NCI-H146 (cell line): ENCODE measurements at regions not wholly inside any gene's neighbourhood (a gene's known extent, or its start where the extent isn't known, plus 50 kb on each side); places are given as distances from the start of the nearest gene placed in this dataset.
"Not testable (repeated sequence)": the region's sequence is repeated elsewhere in the genome, so short reads cannot be mapped to it uniquely, and the experiment has no call there.

Experiments used
- DNase-seq: peaks from one replicate; lab custom pipeline; 2025; lab: John Stamatoyannopoulos, UW

- not testable (repeated sequence) for DNase-seq
Observed at GRCh38 chr21:15477773-15478172, 252.0 kb upstream of the USP25 start.

DNA sequence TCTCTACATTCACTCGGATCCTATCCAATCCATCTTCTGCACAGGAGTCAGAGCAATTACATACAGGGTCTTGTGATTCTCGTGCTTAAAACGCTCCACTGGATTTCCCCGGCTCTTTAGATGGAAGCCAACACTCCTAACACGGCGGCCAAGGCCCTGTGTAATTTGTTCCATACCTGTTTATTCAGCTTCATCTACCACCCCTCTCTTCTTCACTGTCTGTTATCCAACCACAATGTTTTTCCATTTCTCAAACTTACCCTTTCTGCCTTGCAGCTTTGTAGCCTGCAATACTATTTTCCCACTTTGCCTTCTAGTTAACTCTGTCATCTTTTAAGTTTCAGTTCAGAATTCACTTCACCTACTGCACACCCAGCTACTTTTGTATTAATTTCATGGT lies 249.6 kb upstream of the USP25 start:
- DNase-seq, result no peak

GRCh38 chr21:15483138-15483780 lies 246.5 kb upstream of the USP25 start:
- DNase-seq, result peak; percentile 58

DNA sequence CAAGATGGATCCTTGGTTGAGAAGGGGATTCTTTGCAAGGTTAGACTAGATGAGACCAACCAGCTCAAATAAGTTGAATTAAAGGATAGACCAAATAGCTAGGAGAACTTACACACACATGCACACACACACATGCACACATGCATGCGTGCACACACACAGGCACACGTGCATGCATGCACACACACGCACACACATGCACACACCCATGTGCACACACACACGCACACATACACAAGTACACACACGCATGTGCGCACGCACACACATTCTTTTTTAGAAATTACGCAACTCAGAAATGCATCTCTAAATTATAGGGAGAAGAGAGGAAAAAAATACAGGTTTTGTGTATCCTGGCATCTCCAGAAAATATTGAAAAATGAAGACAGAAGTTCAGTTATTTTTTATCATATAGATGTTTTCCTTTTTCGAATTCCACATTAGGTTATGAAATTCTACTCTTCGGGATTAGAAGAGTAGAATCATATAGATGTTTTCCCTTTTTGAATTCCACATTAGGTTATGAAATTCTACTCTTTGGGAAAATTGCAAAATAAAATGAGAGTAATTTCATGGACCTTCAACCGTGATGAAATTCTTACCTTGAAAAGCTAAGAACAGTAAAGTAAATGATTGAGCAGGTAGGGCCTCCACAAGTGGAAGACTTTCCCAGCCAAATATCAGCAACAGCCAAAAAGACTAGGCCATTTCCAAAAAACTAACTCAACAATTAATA lies 243.2 kb upstream of the USP25 start:
- no peak for DNase-seq

DNA sequence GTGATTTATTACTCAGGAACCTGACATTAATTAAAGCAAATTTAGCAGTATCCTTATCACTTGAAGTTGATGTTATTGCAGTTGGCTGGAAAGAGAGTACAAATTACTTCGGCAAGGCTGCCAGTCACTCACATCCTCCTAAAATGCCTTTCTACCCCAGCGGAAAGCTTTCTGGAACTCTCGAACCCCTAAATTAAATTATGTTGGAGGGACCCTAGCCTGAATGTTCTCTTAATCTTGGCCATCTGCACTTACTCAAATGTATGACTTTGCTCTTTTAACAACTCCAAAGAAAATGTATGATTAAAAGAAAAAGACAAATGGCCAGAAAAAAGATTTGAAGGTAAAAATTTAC lies 242.6 kb upstream of the USP25 start:
- DNase-seq, result no peak

DNA sequence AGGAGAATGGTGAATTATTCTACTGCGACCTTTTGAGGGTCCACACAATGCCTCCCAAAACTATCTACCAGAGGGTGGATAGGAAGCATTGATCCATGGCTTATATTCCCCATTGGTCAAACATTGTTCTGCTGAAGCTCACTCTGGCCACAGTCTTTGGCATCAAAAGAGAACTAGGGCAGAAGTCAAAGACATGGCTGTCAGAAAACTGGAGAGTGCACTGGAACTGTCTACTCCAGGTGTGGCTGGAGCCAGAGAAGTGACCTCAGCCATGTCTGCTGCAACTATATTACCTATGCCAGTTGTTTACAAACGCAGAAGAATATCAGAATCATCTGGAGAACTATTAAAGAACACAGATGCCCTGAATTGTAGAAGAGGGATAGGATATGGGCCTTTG lies 238.7 kb upstream of the USP25 start:
- no peak for DNase-seq

GRCh38 chr21:15493646-15494045 lies 236.1 kb upstream of the USP25 start:
- DNase-seq, result no peak

DNA sequence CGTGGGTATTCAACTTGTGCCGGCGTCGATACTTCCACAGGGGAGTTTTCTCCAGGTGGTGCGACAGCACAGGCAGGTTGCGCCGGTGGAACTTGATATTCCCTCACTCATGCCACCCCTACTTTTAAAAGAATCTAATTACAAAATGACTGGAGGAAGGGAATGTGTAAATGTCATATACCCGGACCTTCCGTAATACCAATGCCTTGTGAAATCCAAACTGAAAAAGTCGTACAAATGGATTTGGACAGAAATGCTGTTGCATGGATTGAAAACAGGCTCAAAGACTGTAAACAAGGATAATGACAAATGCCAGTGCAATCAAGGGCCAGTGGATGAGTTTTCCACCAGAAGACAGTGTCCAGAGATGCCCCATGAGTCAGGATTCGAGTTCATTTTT lies 235.3 kb upstream of the USP25 start:
- no peak for DNase-seq

- no peak for DNase-seq
Observed at GRCh38 chr21:15495965-15496364, 233.8 kb upstream of the USP25 start.

- no peak for DNase-seq
Observed at GRCh38 chr21:15496911-15497310, 232.9 kb upstream of the USP25 start.

DNA sequence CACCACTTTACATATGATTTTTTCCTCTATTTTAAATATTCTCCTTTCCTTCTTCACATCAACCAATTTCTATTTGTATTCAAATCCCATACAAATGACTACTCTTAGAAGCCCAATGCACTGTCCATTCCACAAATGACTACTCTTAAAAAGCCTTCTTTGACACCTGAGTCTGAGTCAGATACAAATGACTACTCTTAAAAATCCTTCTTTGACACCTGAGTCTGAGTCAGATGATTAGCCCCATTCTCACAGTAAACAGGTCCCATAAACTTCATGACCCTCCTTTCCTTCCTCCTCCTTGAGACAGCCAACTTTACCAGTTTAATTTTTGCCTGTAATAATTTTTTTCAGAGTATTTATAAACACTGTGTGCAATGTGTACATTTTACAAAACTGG lies 231.3 kb upstream of the USP25 start:
- DNase-seq, result no peak

GRCh38 chr21:15506086-15506485 lies 223.7 kb upstream of the USP25 start:
- DNase-seq, result no peak

GRCh38 chr21:15508554-15508953 lies 221.2 kb upstream of the USP25 start:
- no peak for DNase-seq

DNA sequence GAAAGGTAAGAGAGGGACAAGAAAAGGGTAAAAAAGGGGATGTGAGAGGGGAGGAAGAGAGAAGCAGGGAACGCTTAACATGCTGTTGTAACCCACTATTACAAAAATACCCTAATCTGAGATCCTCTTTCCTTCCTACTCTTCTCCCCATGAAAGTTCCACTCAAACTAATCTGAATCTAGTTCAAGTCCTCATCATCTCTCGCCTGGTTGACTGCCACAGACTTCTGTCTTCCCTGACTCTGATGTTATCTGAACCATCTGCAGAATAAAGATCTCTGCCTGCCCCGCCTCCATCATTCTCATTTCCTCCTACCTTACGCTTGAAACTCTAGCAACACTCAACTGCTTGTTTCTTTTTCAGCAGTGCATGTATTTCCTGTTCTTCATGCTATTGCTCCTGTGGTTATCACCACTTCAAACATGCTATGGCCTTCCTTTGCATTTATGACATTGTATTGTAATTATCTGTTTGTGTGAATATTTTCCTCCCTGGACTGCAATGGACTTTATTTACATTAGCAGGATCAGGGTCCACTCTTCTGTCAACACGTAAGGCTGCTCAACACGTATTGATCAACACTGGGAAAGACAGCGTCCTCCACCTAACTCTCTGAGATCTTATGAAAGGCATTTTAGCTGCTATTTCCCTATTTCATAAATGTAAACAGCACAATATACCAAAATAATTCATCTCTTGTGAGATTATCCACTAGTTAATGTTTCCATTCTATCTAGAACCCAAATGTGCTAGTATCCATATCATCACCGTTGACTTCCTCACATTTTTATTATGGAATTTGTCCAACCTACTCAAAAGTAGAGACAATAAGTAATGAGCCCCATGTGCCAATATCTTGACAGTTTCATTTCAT lies 215.5 kb upstream of the USP25 start:
- DNase-seq, result no peak

DNA sequence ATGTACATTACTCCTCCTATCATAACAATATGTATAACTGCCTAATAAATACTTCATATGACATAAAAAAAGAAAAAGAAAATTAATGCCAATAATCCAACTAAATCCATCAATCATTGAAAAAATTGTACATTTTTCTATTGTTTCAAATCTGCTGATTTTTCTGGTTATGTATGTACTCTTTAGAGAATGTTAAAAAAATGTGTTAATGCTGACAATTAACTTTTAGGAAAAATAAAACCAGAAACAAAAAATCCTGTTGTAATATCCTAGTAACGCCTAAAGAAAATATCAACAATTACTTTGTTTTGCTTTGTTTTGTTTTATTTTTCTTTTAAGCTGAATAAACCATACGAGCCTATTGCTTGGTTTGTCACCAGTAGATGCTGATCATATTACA lies 213.9 kb upstream of the USP25 start:
- DNase-seq, result no peak

DNA sequence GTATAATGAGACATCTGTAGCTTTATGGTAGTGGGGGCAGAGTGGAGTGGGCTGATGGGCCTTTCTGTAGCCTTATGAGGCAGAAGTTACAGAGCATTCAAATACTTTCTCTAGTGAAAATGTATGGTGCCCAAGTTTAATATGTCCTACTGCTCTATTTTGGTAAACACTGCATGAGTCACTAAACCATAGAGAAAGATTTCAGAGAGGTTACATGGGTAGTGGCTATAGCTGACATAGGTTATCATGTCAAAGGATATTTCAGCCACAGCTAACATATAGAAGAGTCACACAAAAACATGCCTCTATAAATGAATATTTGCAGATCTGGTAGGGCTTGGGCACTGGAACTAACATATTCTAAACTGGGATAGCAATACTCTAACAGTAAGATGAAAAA lies 212.4 kb upstream of the USP25 start:
- DNase-seq, result no peak

DNA sequence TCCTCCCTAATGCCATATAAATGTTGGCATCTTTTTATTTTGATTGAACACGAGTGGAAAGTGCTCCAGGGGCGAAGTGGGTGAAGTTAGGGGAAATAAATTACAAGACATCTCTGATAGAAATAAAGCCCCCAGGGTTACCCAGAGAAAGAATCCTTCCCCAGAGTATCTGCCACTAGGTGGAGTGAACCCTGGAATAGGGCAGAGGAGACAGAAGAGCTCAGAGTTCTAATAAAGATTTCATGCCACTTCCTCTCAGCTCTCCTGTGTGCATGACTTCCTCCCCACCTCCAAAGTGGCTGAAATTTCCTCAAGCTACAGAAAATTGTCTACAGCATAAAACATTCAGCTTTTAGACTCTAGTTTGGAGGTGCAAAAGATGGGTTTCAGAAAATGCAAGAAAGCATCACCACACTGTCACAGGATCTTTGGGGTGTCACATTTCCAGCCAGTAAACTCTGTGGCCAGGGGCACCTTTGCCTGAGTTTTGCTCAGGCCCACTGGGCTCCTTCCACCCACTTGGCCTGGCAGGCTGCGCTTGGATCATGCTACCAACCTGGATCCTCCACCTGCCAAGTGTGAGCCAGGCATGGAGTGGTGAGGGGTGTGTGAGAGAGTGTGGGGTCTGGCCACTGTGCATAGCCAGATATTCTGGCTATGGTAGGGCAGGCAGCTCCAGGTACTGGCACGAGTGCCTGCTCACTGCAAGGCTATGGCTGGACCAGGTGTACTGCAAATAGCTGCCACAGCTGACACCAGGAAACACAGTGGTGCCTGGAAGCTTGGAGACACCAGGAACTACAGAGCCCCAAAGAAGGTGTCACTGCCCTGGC lies 208.8 kb upstream of the USP25 start:
- DNase-seq, result no peak

DNA sequence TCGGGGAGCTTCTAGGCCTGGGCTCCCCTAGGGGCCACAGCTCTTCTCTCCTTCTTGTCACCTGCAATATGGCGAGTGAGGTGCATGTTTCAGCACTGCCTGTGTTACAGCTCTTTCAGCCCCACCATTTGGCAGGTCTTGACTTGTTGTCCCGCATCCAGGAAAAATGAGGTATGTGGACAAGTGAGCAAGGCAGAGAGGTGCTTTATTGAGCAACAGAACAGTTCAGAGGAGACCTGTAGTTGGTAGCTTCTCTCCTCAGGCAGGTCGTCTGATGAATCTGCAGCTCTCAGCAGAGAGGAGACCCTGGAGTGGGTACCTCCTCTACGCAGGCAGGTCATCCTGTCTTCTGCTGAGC lies 208.2 kb upstream of the USP25 start:
- no peak for DNase-seq

DNA sequence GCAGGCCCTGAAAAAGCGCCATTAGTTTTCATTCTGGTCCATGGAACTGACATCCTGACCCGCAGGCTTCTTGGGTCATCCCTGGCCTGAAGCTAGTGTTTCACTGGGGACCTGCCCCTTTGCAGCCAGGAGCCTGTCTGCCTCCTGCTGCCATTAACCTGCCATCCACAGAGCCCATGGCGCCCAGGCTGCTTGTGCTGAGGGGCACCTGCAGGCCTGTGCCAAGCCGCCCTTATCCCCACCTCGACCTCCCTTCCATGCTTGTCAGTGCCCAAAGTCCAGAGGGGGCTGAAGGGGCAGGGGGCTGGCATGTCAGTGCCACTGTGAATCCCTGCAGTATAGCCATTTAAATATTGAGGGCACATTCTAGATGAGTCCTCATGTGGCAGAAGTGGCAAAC lies 207.6 kb upstream of the USP25 start:
- DNase-seq, result no peak

GRCh38 chr21:15524855-15525254 lies 204.9 kb upstream of the USP25 start:
- no peak for DNase-seq

- no peak for DNase-seq
Observed at GRCh38 chr21:15526798-15527197, 203.0 kb upstream of the USP25 start.

DNA sequence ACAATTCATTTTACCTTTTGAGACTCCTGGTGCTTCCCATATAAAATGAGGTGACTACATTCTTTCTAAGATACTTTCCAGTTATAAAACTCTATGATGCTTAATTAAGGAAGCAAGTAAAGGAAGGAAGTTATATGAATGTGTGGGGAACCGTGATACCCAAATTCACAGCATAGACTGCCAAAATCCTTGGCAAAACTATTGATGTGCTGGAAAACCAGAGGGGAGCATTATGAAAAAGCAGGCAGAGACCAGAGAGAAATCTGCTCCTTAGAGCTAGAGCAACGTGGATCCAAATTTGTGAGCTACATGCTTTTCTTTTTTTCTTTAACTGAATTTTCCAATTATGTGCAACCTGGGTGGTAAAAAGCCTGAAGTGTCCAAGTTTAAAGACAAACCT lies 201.4 kb upstream of the USP25 start:
- no peak for DNase-seq
